Peyer's patch (tissue), 4 donors: ENCODE measurements at regions not wholly inside any gene's neighbourhood (a gene's known extent, or its start where the extent isn't known, plus 50 kb on each side); places are given as distances from the start of the nearest gene placed in this dataset.

Source experiments
- DNase-seq, 3 donors: peaks; one replicate each; pipeline ENCODE4 v3.0.0-alpha.2; 2017 to 2019
- H3K27ac ChIP-seq, 4 donors: fragments of 200-600 bp; sonication (generic); one replicate each; pipeline ENCODE4 v1.5.1; 2016 to 2019
- H3K27me3 ChIP-seq, 2 donors: fragments of 200-600 bp; sonication (generic); one replicate each; pipeline ENCODE4 v1.5.1; 2019
- H3K36me3 ChIP-seq, 3 donors: fragments of 200-600 bp; sonication (generic); one replicate each; pipeline ENCODE4 v1.5.1; 2016 to 2019
- H3K4me1 ChIP-seq, 4 donors: fragments of 200-600 bp; sonication (generic); one replicate each; pipeline ENCODE4 v1.5.1; 2016 to 2019
- H3K4me3 ChIP-seq, 4 donors: fragments of 200-600 bp; sonication (generic); 1 replicate in 3 of 4; 2 replicates in 1 of 4; pipeline ENCODE4 v1.5.1; 2016 to 2019; ENCODE audit warnings: mild to moderate bottlenecking in 1 of 4
- H3K9me3 ChIP-seq, 4 donors: fragments of 200-600 bp; sonication (generic); one replicate each; pipeline ENCODE4 v1.5.1; 2016 to 2019; ENCODE audit warnings: mild to moderate bottlenecking in 1 of 4
- POLR2A ChIP-seq, 2 donors: fragments of 450-650 bp; IDR thresholded peaks; one replicate each; pipeline ENCODE4 v1.5.1; 2017; ENCODE audit warnings: antibody characterized with exemption in 2 of 2, mild to moderate bottlenecking in 2 of 2, moderate library complexity in 2 of 2
- TF ChIP-seq, protein P1 (sequence below), 6 experiments: fragments of 450-650 bp in 4 of 6; fragments of 200-600 bp in 2 of 6; sonication (generic) in 1 of 6; IDR thresholded peaks; one replicate each; pipeline ENCODE4 v1.5.1; 2017 to 2019; ENCODE audit warnings: antibody characterized with exemption in 6 of 6, mild to moderate bottlenecking in 3 of 6, moderate library complexity in 1 of 6

DNA sequence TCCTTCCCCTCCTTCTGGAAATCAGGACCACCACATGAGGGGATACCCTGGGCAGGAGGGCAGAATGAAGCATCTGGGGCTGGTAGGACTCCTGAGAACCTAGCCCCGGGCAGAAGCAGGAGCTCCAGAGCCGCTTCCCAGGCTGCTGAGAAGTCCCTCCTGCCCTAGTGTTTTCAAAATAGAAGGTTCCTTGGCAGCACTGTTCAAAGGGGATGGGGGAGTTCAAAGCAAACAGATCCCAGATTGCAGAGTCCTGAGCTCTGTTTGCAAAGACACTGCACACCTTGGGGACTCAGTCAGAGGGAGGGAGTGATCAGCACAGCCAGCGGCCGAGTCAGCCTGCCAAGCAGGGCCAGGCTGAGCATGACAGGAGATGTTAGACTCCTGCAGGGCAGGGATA lies 177.8 kb downstream of the PTPRU start:
- TF ChIP-seq POLR2A (IDR thresholded peaks at IDR 0.05) = no peak
- TF ChIP-seq, protein P1, sequence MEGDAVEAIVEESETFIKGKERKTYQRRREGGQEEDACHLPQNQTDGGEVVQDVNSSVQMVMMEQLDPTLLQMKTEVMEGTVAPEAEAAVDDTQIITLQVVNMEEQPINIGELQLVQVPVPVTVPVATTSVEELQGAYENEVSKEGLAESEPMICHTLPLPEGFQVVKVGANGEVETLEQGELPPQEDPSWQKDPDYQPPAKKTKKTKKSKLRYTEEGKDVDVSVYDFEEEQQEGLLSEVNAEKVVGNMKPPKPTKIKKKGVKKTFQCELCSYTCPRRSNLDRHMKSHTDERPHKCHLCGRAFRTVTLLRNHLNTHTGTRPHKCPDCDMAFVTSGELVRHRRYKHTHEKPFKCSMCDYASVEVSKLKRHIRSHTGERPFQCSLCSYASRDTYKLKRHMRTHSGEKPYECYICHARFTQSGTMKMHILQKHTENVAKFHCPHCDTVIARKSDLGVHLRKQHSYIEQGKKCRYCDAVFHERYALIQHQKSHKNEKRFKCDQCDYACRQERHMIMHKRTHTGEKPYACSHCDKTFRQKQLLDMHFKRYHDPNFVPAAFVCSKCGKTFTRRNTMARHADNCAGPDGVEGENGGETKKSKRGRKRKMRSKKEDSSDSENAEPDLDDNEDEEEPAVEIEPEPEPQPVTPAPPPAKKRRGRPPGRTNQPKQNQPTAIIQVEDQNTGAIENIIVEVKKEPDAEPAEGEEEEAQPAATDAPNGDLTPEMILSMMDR (IDR thresholded peaks at IDR 0.05) = no peak
- H3K27ac ChIP-seq = no peak overlapping the region
- no peaks in the 10 kb centered on the region for H3K27me3 ChIP-seq
- no peaks in the 10 kb centered on the region for H3K9me3 ChIP-seq
- H3K36me3 ChIP-seq = no peaks in the 10 kb centered on the region
- H3K4me1 ChIP-seq = no peaks in the 10 kb centered on the region
- H3K4me3 ChIP-seq = no peak overlapping the region
- DNase-seq = no peak

DNA sequence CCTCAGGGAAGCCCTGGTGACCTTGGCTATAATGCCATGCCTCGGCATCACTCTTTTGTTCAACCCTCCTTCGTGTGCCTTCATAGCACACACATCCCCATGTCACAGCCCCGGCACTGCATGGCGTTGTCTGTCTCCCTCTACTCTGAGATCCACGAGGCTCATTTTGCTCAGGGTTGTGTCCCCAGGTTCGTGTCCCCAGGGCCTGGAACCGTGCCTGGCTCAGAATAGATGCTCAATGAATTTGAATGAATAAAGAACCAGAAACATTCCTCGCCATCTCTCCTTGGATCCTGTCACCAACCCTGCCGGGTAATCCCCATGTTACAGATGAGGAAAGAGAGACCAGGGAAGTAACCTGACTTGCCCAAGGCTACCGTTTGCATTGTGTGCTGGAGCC lies 177.3 kb downstream of the PTPRU start:
- TF ChIP-seq, protein P1 (IDR thresholded peaks at IDR 0.05) = no peak
- no peak for TF ChIP-seq POLR2A (IDR thresholded peaks at IDR 0.05)

DNA sequence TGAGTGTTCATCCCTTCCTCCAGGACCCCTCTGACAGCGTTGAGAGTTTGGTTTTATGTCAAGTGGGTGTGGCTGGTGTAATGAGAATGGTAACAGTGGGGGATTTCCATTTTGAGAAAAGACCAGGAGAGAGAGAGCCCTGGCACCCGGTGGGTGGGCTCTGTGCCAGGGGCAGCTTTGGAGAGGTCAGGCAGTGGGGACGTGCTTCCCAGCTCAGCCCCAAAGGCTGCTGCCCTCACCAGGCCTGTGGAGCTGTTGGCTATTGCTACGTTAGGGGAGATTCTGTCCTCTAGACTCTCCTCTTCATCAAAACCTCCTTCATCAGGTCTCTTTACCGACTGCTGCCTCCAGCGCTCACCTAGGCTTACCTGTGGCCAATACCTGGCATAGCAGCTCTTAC lies 176.3 kb downstream of the PTPRU start:
- no peak for DNase-seq
- no peaks in the 10 kb centered on the region for H3K27me3 ChIP-seq
- TF ChIP-seq, protein P1 (IDR thresholded peaks at IDR 0.05) = no peak

More for the DNA sequence above, 177.3 kb downstream of the PTPRU start:
- no peak overlapping the region for H3K27ac ChIP-seq
- no peaks in the 10 kb centered on the region for H3K9me3 ChIP-seq
- no peak for DNase-seq
- no peak overlapping the region for H3K4me3 ChIP-seq
- H3K36me3 ChIP-seq = no peaks in the 10 kb centered on the region
- H3K27me3 ChIP-seq = no peaks in the 10 kb centered on the region
- no peaks in the 10 kb centered on the region for H3K4me1 ChIP-seq

GRCh38 chr1:29410476-29410875 lies 174.2 kb downstream of the PTPRU start:
- H3K4me3 ChIP-seq = no peak overlapping the region
- no peak overlapping the region for H3K27ac ChIP-seq
- no peak for TF ChIP-seq POLR2A (IDR thresholded peaks at IDR 0.05)
- TF ChIP-seq, protein P1 (IDR thresholded peaks at IDR 0.05) = no peak
- no peaks in the 10 kb centered on the region for H3K4me1 ChIP-seq
- H3K27me3 ChIP-seq = no peaks in the 10 kb centered on the region
- no peaks in the 10 kb centered on the region for H3K36me3 ChIP-seq
- DNase-seq = no peak
- H3K9me3 ChIP-seq = no peaks in the 10 kb centered on the region

More for the DNA sequence above, 176.3 kb downstream of the PTPRU start:
- H3K4me3 ChIP-seq = no peak overlapping the region
- H3K27ac ChIP-seq = no peak overlapping the region
- H3K36me3 ChIP-seq = no peaks in the 10 kb centered on the region
- no peaks in the 10 kb centered on the region for H3K9me3 ChIP-seq
- no peaks in the 10 kb centered on the region for H3K4me1 ChIP-seq

DNA sequence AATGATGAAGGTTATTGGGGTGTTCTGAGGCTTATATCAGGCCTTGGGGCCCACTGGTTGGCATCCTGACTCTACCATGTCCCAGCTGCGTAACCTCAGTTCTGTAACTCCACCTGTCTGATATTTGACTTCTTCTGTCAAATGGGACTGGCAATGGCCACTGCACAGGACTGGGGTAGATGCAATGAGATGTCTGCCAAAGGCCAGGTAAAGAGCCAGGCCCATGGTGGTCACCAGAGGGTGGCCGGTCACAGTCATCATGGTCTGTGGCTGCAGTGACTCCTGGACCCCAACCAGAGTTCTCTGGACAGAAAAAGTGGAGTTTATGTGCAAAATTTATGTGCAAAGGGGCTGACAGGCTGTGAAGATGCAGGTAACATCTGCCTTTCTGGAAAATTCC lies 173.3 kb downstream of the PTPRU start:
- Histone ChIP-seq H3K36me3 (no peaks in the 10 kb centered on the region), H3K27ac (no peak overlapping the region), H3K4me3 (no peak overlapping the region), H3K27me3 (no peaks in the 10 kb centered on the region), H3K4me1 (no peaks in the 10 kb centered on the region), H3K9me3 (no peaks in the 10 kb centered on the region)
- DNase-seq = no peak
- no peak for TF ChIP-seq POLR2A (IDR thresholded peaks at IDR 0.05)
- TF ChIP-seq, protein P1 (IDR thresholded peaks at IDR 0.05) = no peak
